8988T (cell line): ENCODE measurements at regions not wholly inside any gene's neighbourhood (a gene's known extent, or its start where the extent isn't known, plus 50 kb on each side); places are given as distances from the start of the nearest gene placed in this dataset.

ENCODE experiments used
- DNase-seq: peaks from one replicate; pipeline ENCODE4 v3.0.0; 2011

- no peak for DNase-seq
These were observed 140.0 kb downstream of the AASDHPPT start for GRCh38 chr11:106217456-106217855.

- DNase-seq = no peak
These were observed 140.6 kb downstream of the AASDHPPT start for GRCh38 chr11:106218106-106218505.

- no peak for DNase-seq
These were observed 145.2 kb downstream of the AASDHPPT start for GRCh38 chr11:106222626-106223025.

- DNase-seq = no peak
These were observed 146.7 kb downstream of the AASDHPPT start for GRCh38 chr11:106224172-106224571.

GRCh38 chr11:106228996-106229395, 151.5 kb downstream of the AASDHPPT start:
- DNase-seq = no peak

GRCh38 chr11:106231591-106231990, 154.1 kb downstream of the AASDHPPT start:
- DNase-seq = no peak

GRCh38 chr11:106233191-106233590, 155.7 kb downstream of the AASDHPPT start:
- no peak for DNase-seq

GRCh38 chr11:106234794-106235193, 157.3 kb downstream of the AASDHPPT start:
- DNase-seq = no peak

GRCh38 chr11:106236295-106236694, 158.8 kb downstream of the AASDHPPT start:
- no peak for DNase-seq

- no peak for DNase-seq
These were observed 161.4 kb downstream of the AASDHPPT start for GRCh38 chr11:106238704-106239360.

- DNase-seq = no peak
These were observed 164.3 kb downstream of the AASDHPPT start for GRCh38 chr11:106241601-106242257.

- DNase-seq = no peak
These were observed 165.4 kb downstream of the AASDHPPT start for GRCh38 chr11:106242718-106243415.

- no peak for DNase-seq
These were observed 169.0 kb downstream of the AASDHPPT start for GRCh38 chr11:106246495-106246894.

- DNase-seq = no peak
These were observed 172.3 kb downstream of the AASDHPPT start for GRCh38 chr11:106249617-106250239.

GRCh38 chr11:106262852-106263251, 185.4 kb downstream of the AASDHPPT start:
- DNase-seq = no peak

- DNase-seq = no peak
These were observed 186.1 kb downstream of the AASDHPPT start for GRCh38 chr11:106263527-106263926.

- no peak for DNase-seq
These were observed 193.6 kb downstream of the AASDHPPT start for GRCh38 chr11:106271086-106271485.

GRCh38 chr11:106271686-106272085, 194.2 kb downstream of the AASDHPPT start:
- no peak for DNase-seq

GRCh38 chr11:106275151-106275550, 197.7 kb downstream of the AASDHPPT start:
- no peak for DNase-seq

- DNase-seq = no peak
These were observed 198.7 kb downstream of the AASDHPPT start for GRCh38 chr11:106276126-106276525.

GRCh38 chr11:106276859-106277436, 199.5 kb downstream of the AASDHPPT start:
- DNase-seq = peak; percentile 13

- DNase-seq = no peak
These were observed 200.0 kb downstream of the AASDHPPT start for GRCh38 chr11:106277484-106277883.

GRCh38 chr11:106278391-106278790, 200.9 kb downstream of the AASDHPPT start:
- no peak for DNase-seq
